ENCODE measurements at regions not wholly inside any gene's neighbourhood (a gene's known extent, or its start where the extent isn't known, plus 50 kb on each side); places are given as distances from the start of the nearest gene placed in this dataset.

GRCh38 chr5:35484241-35484640, 133.4 kb upstream of the SPEF2 start:
- Histone ChIP-seq H3K27ac (peak overlapping the region; percentile 68; the same call in 1 of the 2 replicates), H3K9ac (ENCODE audit: insufficient read length) (no peak overlapping the region), H3K4me3 (no peak overlapping the region), H3K9me3 (ENCODE audit: low read depth, low read length) (no peaks in the 10 kb centered on the region), H3K36me3 (ENCODE audit: insufficient read depth, low read length) (no peaks in the 10 kb centered on the region)
- TF ChIP-seq EZH2 (IDR thresholded peaks at IDR 0.05) (no peak), FOXP2 (optimal IDR thresholded peaks at IDR 0.05; ENCODE audit: control extremely low read depth, extremely low read length, insufficient read depth) (no peak), POLR2AphosphoS5 (IDR thresholded peaks at IDR 0.05; ENCODE audit: borderline replicate concordance, low read depth, low read length) (no peak)
- DNase-seq (ENCODE audit: low read depth, low spot score) = no peak

GRCh38 chr5:35483780-35484179, 133.9 kb upstream of the SPEF2 start:
- TF ChIP-seq POLR2AphosphoS5 (IDR thresholded peaks at IDR 0.05; ENCODE audit: borderline replicate concordance, low read depth, low read length) = no peak
- no peak for TF ChIP-seq EZH2 (IDR thresholded peaks at IDR 0.05)
- TF ChIP-seq FOXP2 (optimal IDR thresholded peaks at IDR 0.05; ENCODE audit: control extremely low read depth, extremely low read length, insufficient read depth) = no peak
- Histone ChIP-seq H3K9ac (ENCODE audit: insufficient read length) (no peak overlapping the region), H3K36me3 (ENCODE audit: insufficient read depth, low read length) (no peaks in the 10 kb centered on the region), H3K9me3 (ENCODE audit: low read depth, low read length) (no peaks in the 10 kb centered on the region), H3K4me3 (no peak overlapping the region), H3K27ac (peak overlapping the region; percentile 68; the same call in 1 of the 2 replicates)
- DNase-seq (ENCODE audit: low read depth, low spot score) = no peak

- TF ChIP-seq EZH2 (IDR thresholded peaks at IDR 0.05) (no peak), FOXP2 (optimal IDR thresholded peaks at IDR 0.05; ENCODE audit: control extremely low read depth, extremely low read length, insufficient read depth) (no peak), POLR2AphosphoS5 (IDR thresholded peaks at IDR 0.05; ENCODE audit: borderline replicate concordance, low read depth, low read length) (no peak)
- Histone ChIP-seq H3K4me3 (peak overlapping the region; percentile 37; the same call in 1 of the 2 replicates), H3K36me3 (ENCODE audit: insufficient read depth, low read length) (no peaks in the 10 kb centered on the region), H3K9ac (ENCODE audit: insufficient read length) (no peak overlapping the region), H3K9me3 (ENCODE audit: low read depth, low read length) (no peaks in the 10 kb centered on the region), H3K27ac (peak overlapping the region; percentile 68)
- no peak for DNase-seq (ENCODE audit: low read depth, low spot score)
Observed at GRCh38 chr5:35483191-35483590, 134.5 kb upstream of the SPEF2 start.

- H3K4me3 ChIP-seq = no peak overlapping the region
- H3K9ac ChIP-seq (ENCODE audit: insufficient read length) = no peak overlapping the region
- no peaks in the 10 kb centered on the region for H3K9me3 ChIP-seq (ENCODE audit: low read depth, low read length)
- no peaks in the 10 kb centered on the region for H3K36me3 ChIP-seq (ENCODE audit: insufficient read depth, low read length)
- peak overlapping the region; percentile 68; the same call in 1 of the 2 replicates for H3K27ac ChIP-seq
- no peak for DNase-seq (ENCODE audit: low read depth, low spot score)
- no peak for TF ChIP-seq POLR2AphosphoS5 (IDR thresholded peaks at IDR 0.05; ENCODE audit: borderline replicate concordance, low read depth, low read length)
- no peak for TF ChIP-seq FOXP2 (optimal IDR thresholded peaks at IDR 0.05; ENCODE audit: control extremely low read depth, extremely low read length, insufficient read depth)
Observed at GRCh38 chr5:35482167-35482755, 135.4 kb upstream of the SPEF2 start.

- Histone ChIP-seq H3K36me3 (ENCODE audit: insufficient read depth, low read length) (no peaks in the 10 kb centered on the region), H3K4me3 (peak overlapping the region; percentile 58), H3K9ac (ENCODE audit: insufficient read length) (peak overlapping the region; percentile 67), H3K27ac (peak overlapping the region; percentile 16; the same call in 1 of the 2 replicates), H3K9me3 (ENCODE audit: low read depth, low read length) (no peaks in the 10 kb centered on the region)
- DNase-seq (ENCODE audit: low read depth, low spot score) = no peak
- TF ChIP-seq EZH2 (IDR thresholded peaks at IDR 0.05) (no peak), POLR2AphosphoS5 (IDR thresholded peaks at IDR 0.05; ENCODE audit: borderline replicate concordance, low read depth, low read length) (no peak), FOXP2 (optimal IDR thresholded peaks at IDR 0.05; ENCODE audit: control extremely low read depth, extremely low read length, insufficient read depth) (no peak)
Observed at GRCh38 chr5:35478856-35479682, 138.6 kb upstream of the SPEF2 start.

GRCh38 chr5:35477911-35478310, 139.8 kb upstream of the SPEF2 start:
- no peaks in the 10 kb centered on the region for H3K9me3 ChIP-seq (ENCODE audit: low read depth, low read length)
- H3K4me3 ChIP-seq = no peak overlapping the region
- DNase-seq (ENCODE audit: low read depth, low spot score) = no peak
- TF ChIP-seq POLR2AphosphoS5 (IDR thresholded peaks at IDR 0.05; ENCODE audit: borderline replicate concordance, low read depth, low read length) (no peak), EZH2 (IDR thresholded peaks at IDR 0.05) (no peak), FOXP2 (optimal IDR thresholded peaks at IDR 0.05; ENCODE audit: control extremely low read depth, extremely low read length, insufficient read depth) (no peak)
- H3K27ac ChIP-seq = no peak overlapping the region
- no peak overlapping the region for H3K9ac ChIP-seq (ENCODE audit: insufficient read length)
- no peaks in the 10 kb centered on the region for H3K36me3 ChIP-seq (ENCODE audit: insufficient read depth, low read length)

- Histone ChIP-seq H3K9ac (ENCODE audit: insufficient read length) (no peak overlapping the region), H3K36me3 (ENCODE audit: insufficient read depth, low read length) (no peaks in the 10 kb centered on the region), H3K4me3 (no peak overlapping the region), H3K9me3 (ENCODE audit: low read depth, low read length) (no peaks in the 10 kb centered on the region), H3K27ac (no peak overlapping the region)
- no peak for DNase-seq (ENCODE audit: low read depth, low spot score)
- TF ChIP-seq POLR2AphosphoS5 (IDR thresholded peaks at IDR 0.05; ENCODE audit: borderline replicate concordance, low read depth, low read length) = no peak
- TF ChIP-seq FOXP2 (optimal IDR thresholded peaks at IDR 0.05; ENCODE audit: control extremely low read depth, extremely low read length, insufficient read depth) = no peak
- no peak for TF ChIP-seq EZH2 (IDR thresholded peaks at IDR 0.05)
Observed at GRCh38 chr5:35477321-35477720, 140.3 kb upstream of the SPEF2 start.

- H3K9me3 ChIP-seq (ENCODE audit: low read depth, low read length) = no peaks in the 10 kb centered on the region
- H3K36me3 ChIP-seq (ENCODE audit: insufficient read depth, low read length) = no peaks in the 10 kb centered on the region
- no peak overlapping the region for H3K27ac ChIP-seq
- TF ChIP-seq FOXP2 (optimal IDR thresholded peaks at IDR 0.05; ENCODE audit: control extremely low read depth, extremely low read length, insufficient read depth) (no peak), POLR2AphosphoS5 (IDR thresholded peaks at IDR 0.05; ENCODE audit: borderline replicate concordance, low read depth, low read length) (no peak), EZH2 (IDR thresholded peaks at IDR 0.05) (no peak)
- no peak overlapping the region for H3K4me3 ChIP-seq
- H3K9ac ChIP-seq (ENCODE audit: insufficient read length) = no peak overlapping the region
- DNase-seq (ENCODE audit: low read depth, low spot score) = no peak
Observed at GRCh38 chr5:35476797-35477196, 140.9 kb upstream of the SPEF2 start.
